SHP77 treated with DMSO at 0.1 percent for 48 hours (cell line): ENCODE measurements at regions not wholly inside any gene's neighbourhood (a gene's known extent, or its start where the extent isn't known, plus 50 kb on each side); places are given as distances from the start of the nearest gene placed in this dataset.
"Not testable (repeated sequence)": the region's sequence is repeated elsewhere in the genome, so short reads cannot be mapped to it uniquely, and the experiment has no call there.

Experiments
- DNase-seq: peaks from one replicate; lab custom pipeline; 2025; lab: John Stamatoyannopoulos, UW

DNA sequence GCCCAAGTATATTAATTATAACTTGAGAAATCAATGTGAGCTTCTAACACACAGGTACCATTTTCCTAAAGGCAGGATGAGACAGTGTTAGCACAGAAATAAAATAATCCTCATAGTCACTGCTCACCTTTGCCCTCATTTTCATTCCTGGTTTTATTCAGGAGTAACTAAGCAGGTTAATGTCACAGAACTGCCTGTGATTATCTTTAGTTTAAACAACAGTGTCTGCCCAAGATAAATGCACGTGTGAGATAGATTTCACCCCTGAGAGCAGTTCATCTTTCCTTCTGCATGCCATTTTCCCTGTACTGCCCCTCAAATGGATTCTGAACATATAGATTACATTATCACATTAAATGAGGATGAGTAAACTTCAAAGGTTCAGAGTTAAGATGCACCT is 250.7 kb downstream of the RMST start:
- no peak for DNase-seq

GRCh38 chr12:97714107-97714563 is 251.5 kb downstream of the RMST start:
- DNase-seq = no peak

DNA sequence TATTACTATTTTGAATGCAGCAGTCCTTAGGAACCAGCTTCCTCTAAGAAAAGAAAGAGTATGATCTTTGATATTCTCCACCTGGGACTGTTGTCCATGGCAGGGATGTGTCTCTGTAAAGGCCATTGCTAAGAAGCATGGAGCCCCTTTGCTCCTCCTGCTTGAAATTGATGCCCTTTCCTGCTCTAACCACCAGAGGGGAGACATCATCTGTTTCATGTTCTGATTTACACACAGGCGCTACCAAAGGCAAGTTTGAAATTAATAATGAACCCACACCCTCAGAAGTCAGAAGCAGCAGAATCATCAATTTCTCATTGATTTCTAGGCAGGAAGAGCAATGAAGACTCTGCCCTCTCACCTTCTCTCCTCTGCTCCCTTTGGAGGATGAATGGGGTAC is 253.8 kb downstream of the RMST start:
- no peak for DNase-seq

DNA sequence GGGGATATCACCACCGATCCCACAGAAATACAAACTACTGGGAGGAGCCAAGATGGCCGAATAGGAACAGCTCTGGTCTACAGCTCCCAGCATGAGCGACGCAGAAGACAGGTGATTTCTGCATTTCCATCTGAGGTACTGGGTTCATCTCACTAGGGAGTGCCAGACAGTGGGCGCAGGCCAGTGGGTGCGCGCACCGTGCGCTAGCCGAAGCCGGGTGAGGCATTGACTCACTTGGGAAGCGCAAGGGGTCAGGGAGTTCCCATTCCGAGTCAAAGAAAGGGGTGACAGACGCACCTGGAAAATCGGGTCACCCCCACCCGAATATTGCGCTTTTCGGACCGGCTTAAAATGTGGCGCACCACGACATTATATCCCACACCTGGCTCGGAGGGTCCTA is 261.2 kb downstream of the RMST start:
- not testable (repeated sequence) for DNase-seq

DNA sequence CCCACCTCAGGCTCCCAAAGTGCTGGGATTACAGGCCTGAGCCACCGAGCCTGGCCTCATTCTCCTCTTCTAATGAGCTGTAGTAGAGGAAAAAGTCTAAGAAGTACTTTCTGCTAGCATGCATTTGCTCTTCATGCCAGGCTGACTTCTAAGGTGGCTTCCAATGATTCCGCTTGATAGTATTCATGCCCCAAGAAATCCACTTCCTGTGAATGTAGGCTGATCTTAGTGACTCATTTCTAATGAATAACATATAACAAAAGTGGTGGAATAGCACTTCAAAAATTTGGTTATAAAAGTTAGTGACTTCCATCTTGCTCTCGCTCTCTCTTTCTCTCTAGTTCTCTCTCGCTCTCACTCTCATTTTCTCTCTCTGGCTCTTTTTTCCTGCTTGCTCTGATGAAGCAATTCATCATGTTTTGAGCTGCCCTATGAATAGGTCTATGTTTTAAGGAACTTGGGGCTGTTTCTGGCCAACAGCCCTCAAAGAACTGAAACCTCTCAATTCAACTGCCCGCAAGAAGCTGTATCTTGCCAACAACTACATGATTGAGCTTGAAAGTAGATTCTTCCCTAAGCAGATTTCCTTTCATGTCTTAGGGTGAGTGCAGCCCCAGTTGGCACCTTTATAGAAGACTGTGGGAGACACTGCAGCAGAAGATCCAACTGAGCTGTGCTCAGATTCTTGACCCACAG is 282.9 kb downstream of the RMST start:
- no peak for DNase-seq

GRCh38 chr12:97748298-97748697 is 285.7 kb downstream of the RMST start:
- peak; percentile 63 for DNase-seq

- no peak for DNase-seq
These were observed 289.1 kb downstream of the RMST start for GRCh38 chr12:97751704-97752103.

- DNase-seq = no peak
These were observed 289.5 kb downstream of the RMST start for GRCh38 chr12:97752129-97752528.

GRCh38 chr12:97753332-97753731 is 290.7 kb downstream of the RMST start:
- DNase-seq = no peak

- DNase-seq = peak; percentile 19
These were observed 291.7 kb downstream of the RMST start for GRCh38 chr12:97754306-97754705.

GRCh38 chr12:97756066-97756666 is 293.6 kb downstream of the RMST start:
- no peak for DNase-seq

- DNase-seq = no peak
These were observed 294.1 kb downstream of the RMST start for GRCh38 chr12:97756741-97757140.

GRCh38 chr12:97757481-97758193 is 295.0 kb downstream of the RMST start:
- no peak for DNase-seq

DNA sequence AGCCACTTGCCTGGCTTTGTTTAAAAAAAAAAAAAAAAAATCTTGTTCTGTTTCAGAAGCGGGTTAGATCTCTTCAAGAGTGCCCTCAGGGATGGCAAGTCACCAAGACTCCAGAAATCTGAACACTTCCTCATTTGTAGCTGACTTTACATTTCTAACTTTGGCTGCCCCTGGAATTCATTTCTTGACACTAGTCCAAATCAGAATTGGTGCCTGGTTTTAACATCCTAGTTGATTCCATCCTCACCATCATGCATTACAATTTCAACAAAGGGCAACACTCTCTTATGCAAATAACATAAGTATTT is 295.5 kb downstream of the RMST start:
- DNase-seq = no peak

DNA sequence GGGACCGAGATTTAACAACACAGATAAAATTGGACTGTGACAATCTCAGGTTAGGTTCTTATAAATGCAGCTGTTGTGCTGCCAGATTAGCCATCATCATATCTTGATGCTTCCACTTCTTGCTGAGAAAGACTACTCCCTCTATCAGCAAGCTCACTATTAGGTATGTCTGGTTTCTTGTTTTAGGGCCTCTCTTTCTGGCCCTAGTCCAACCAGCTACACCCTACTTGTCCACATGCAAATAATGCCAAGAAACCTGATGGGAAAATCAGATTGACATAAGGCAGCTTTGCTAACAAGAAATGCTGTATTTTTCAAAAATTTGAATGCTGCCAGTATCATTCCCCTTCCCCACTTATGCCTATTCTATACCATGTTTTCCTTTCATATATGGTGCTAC is 296.0 kb downstream of the RMST start:
- no peak for DNase-seq

DNA sequence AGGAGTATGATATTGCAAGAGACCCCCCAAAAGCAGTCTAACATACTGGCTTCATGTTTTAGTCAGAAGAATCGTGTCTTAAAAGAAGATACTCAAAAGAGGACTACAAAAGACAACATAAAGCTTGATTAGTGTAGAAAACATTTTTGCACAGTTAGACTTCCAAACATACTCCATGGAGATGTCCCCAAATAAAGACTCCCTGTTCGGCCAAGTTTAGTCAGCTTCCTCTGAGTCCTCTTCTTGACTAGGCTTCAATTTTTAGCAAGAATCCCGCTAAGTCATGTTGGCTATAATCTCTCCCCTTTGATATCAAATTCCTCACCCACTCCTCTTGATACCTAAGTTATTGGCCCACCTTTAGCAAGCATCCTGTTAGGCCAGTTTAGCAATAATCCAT is 298.0 kb downstream of the RMST start:
- no peak for DNase-seq

DNA sequence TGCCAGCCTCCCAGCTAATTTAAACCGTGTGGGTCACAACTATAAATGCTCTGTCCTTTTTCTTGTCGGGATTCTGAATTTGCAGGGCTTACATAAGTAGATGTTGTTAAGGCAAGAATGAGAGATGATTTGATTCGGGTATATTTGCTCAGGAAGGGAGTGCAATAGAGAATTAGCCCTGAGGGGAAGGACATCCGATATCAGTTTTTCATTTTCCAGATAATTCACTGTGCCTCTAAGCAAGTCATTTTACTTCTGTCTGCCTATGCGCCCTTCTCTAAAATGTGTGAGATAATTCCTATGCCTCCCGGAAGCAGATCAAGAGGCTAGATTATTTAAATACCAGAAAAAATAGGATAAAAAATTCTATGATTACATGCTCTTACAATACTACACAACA is 300.5 kb downstream of the RMST start:
- no peak for DNase-seq

GRCh38 chr12:97764700-97765099 is 302.1 kb downstream of the RMST start:
- no peak for DNase-seq

- DNase-seq = no peak
These were observed 304.7 kb downstream of the RMST start for GRCh38 chr12:97767347-97767746.

- no peak for DNase-seq
These were observed 315.5 kb downstream of the RMST start for GRCh38 chr12:97778111-97778510.

- no peak for DNase-seq
These were observed 318.7 kb downstream of the RMST start for GRCh38 chr12:97781342-97781741.

- no peak for DNase-seq
These were observed 322.3 kb downstream of the RMST start for GRCh38 chr12:97784904-97785303.

- DNase-seq = no peak
These were observed 327.7 kb downstream of the RMST start for GRCh38 chr12:97790281-97790680.

GRCh38 chr12:97797473-97797872 is 334.9 kb downstream of the RMST start:
- DNase-seq = no peak
